Fibroblast of skin of scalp (primary cell): ENCODE measurements at regions not wholly inside any gene's neighbourhood (a gene's known extent, or its start where the extent isn't known, plus 50 kb on each side); places are given as distances from the start of the nearest gene placed in this dataset.

Source experiments
- DNase-seq: peaks from one replicate; pipeline ENCODE4 v3.0.0-alpha.2; 2013

GRCh38 chr11:70501933-70502540, 103.7 kb downstream of the CTTN start:
- DNase-seq = no peak

GRCh38 chr11:70502677-70503467, 104.5 kb downstream of the CTTN start:
- no peak for DNase-seq

- DNase-seq = no peak
Observed at GRCh38 chr11:70503468-70504221, 105.3 kb downstream of the CTTN start.

GRCh38 chr11:70504246-70505020, 106.1 kb downstream of the CTTN start:
- DNase-seq = no peak

GRCh38 chr11:70505331-70505731, 107.0 kb downstream of the CTTN start:
- no peak for DNase-seq

GRCh38 chr11:70505761-70506657, 107.7 kb downstream of the CTTN start:
- no peak for DNase-seq

GRCh38 chr11:70506658-70506970, 108.3 kb downstream of the CTTN start:
- no peak for DNase-seq

- no peak for DNase-seq
Observed at GRCh38 chr11:70506986-70507385, 108.7 kb downstream of the CTTN start.

GRCh38 chr11:70507466-70508230, 109.3 kb downstream of the CTTN start:
- DNase-seq = no peak

- DNase-seq = no peak
Observed at GRCh38 chr11:70508231-70508480, 109.8 kb downstream of the CTTN start.

GRCh38 chr11:70509476-70509875, 111.1 kb downstream of the CTTN start:
- DNase-seq = no peak

GRCh38 chr11:70510106-70510505, 111.8 kb downstream of the CTTN start:
- DNase-seq = no peak

- no peak for DNase-seq
Observed at GRCh38 chr11:70510571-70510970, 112.2 kb downstream of the CTTN start.

- no peak for DNase-seq
Observed at GRCh38 chr11:70511345-70511744, 113.0 kb downstream of the CTTN start.

- no peak for DNase-seq
Observed at GRCh38 chr11:70512716-70513115, 114.4 kb downstream of the CTTN start.

- DNase-seq = no peak
Observed at GRCh38 chr11:70517203-70517602, 118.9 kb downstream of the CTTN start.

GRCh38 chr11:70517988-70518907, 119.9 kb downstream of the CTTN start:
- peak; percentile 68 for DNase-seq

GRCh38 chr11:70519117-70519516, 120.8 kb downstream of the CTTN start:
- no peak for DNase-seq

GRCh38 chr11:70521475-70522308, 123.4 kb downstream of the CTTN start:
- no peak for DNase-seq

GRCh38 chr11:70522309-70522592, 123.9 kb downstream of the CTTN start:
- no peak for DNase-seq
